Tibial artery (tissue), 4 donors: ENCODE measurements at regions not wholly inside any gene's neighbourhood (a gene's known extent, or its start where the extent isn't known, plus 50 kb on each side); places are given as distances from the start of the nearest gene placed in this dataset.

Source experiments
- DNase-seq, 2 donors: peaks; one replicate each; pipeline ENCODE4 v3.0.0-alpha.2; 2019
- H3K27ac ChIP-seq, 2 donors: fragments of 200-600 bp; sonication (generic) in 1 of 2; 1 replicate in 1 of 2; 2 replicates in 1 of 2; pipeline ENCODE4 v1.5.1; 2018 to 2019; ENCODE audit warnings: mild to moderate bottlenecking in 1 of 2
- H3K27me3 ChIP-seq, 2 donors: fragments of 200-600 bp; sonication (generic) in 1 of 2; one replicate each; pipeline versions ENCODE4 v1.5.1 to v1.6.0; 2016 to 2019
- H3K36me3 ChIP-seq, 3 donors: fragments of 200-600 bp; sonication (generic) in 2 of 3; one replicate each; pipeline ENCODE4 v1.5.1; 2016 to 2019; ENCODE audit warnings: mild to moderate bottlenecking in 2 of 3
- H3K4me1 ChIP-seq, 4 donors: fragments of 200-600 bp; sonication (generic) in 2 of 4; 1 replicate in 3 of 4; 2 replicates in 1 of 4; pipeline ENCODE4 v1.5.1; 2016 to 2019
- H3K4me3 ChIP-seq, 2 donors: fragments of 200-600 bp; sonication (generic) in 1 of 2; 1 replicate in 1 of 2; 2 replicates in 1 of 2; pipeline ENCODE4 v1.5.1; 2018 to 2019; ENCODE audit warnings: mild to moderate bottlenecking in 2 of 2
- H3K9me3 ChIP-seq, 3 donors: fragments of 200-600 bp; sonication (generic) in 1 of 3; one replicate each; pipeline ENCODE4 v1.5.1; 2016 to 2019
- CTCF ChIP-seq, 2 experiments: fragments of 200-600 bp in 1 of 2; fragments of 450-650 bp in 1 of 2; IDR thresholded peaks; one replicate each; pipeline ENCODE4 v1.5.1; 2017 to 2019; ENCODE audit warnings: antibody characterized with exemption in 2 of 2, mild to moderate bottlenecking in 1 of 2, moderate library complexity in 1 of 2
- intact Hi-C: fragments of 100-400 bp; cut with DNase I; formaldehyde crosslinking; loops from one replicate; pipeline ENCODE4 v1.15.0; 2023; ENCODE audit warnings: low total_unique reads

GRCh38 chr2:180063494-180064092 is 56.5 kb upstream of the CWC22 start:
- no peaks in the 10 kb centered on the region for H3K27me3 ChIP-seq
- DNase-seq: no peak
- no peak overlapping the region for H3K27ac ChIP-seq
- H3K36me3 ChIP-seq: no peaks in the 10 kb centered on the region
- no peak overlapping the region for H3K4me3 ChIP-seq
- no peak for TF ChIP-seq CTCF (IDR thresholded peaks at IDR 0.05)
- H3K4me1 ChIP-seq: peaks cover 0 to 5% (median 0%) of the 10 kb centered on the region in 4 donors
- no peaks in the 10 kb centered on the region for H3K9me3 ChIP-seq
- intact Hi-C loops: no loop called here

GRCh38 chr2:180062178-180062577 is 55.1 kb upstream of the CWC22 start:
- Histone ChIP-seq H3K36me3 (no peaks in the 10 kb centered on the region), H3K27ac (no peak overlapping the region), H3K9me3 (no peaks in the 10 kb centered on the region), H3K4me3 (no peak overlapping the region), H3K4me1 (peaks cover 0 to 5% (median 0%) of the 10 kb centered on the region in 4 donors), H3K27me3 (no peaks in the 10 kb centered on the region)
- TF ChIP-seq CTCF (IDR thresholded peaks at IDR 0.05): no peak
- intact Hi-C loops: no loop called here
- DNase-seq: no peak

- no peak overlapping the region for H3K4me3 ChIP-seq
- no peak for DNase-seq
- peaks cover 0 to 5% (median 0%) of the 10 kb centered on the region in 4 donors for H3K4me1 ChIP-seq
- no peaks in the 10 kb centered on the region for H3K36me3 ChIP-seq
- no peaks in the 10 kb centered on the region for H3K27me3 ChIP-seq
- intact Hi-C loops: no loop called here
- TF ChIP-seq CTCF (IDR thresholded peaks at IDR 0.05): no peak
- H3K9me3 ChIP-seq: no peaks in the 10 kb centered on the region
- no peak overlapping the region for H3K27ac ChIP-seq
Measured at GRCh38 chr2:180061546-180061945, 54.4 kb upstream of the CWC22 start.

- Histone ChIP-seq H3K27me3 (no peaks in the 10 kb centered on the region), H3K4me3 (no peak overlapping the region), H3K36me3 (no peaks in the 10 kb centered on the region), H3K9me3 (no peaks in the 10 kb centered on the region), H3K27ac (no peak overlapping the region), H3K4me1 (peaks cover 0 to 5% (median 0%) of the 10 kb centered on the region in 4 donors)
- DNase-seq: no peak
- no peak for TF ChIP-seq CTCF (IDR thresholded peaks at IDR 0.05)
- intact Hi-C loops: no loop called here
Measured at GRCh38 chr2:180061085-180061484, 54.0 kb upstream of the CWC22 start.

- peaks cover 0 to 5% (median 0%) of the 10 kb centered on the region in 4 donors for H3K4me1 ChIP-seq
- intact Hi-C loops: no loop called here
- no peak for DNase-seq
- H3K36me3 ChIP-seq: no peaks in the 10 kb centered on the region
- no peak overlapping the region for H3K27ac ChIP-seq
- no peak for TF ChIP-seq CTCF (IDR thresholded peaks at IDR 0.05)
- no peaks in the 10 kb centered on the region for H3K9me3 ChIP-seq
- H3K4me3 ChIP-seq: no peak overlapping the region
- H3K27me3 ChIP-seq: no peaks in the 10 kb centered on the region
Measured at GRCh38 chr2:180058993-180059392, 51.9 kb upstream of the CWC22 start.
